ENCODE measurements at regions not wholly inside any gene's neighbourhood (a gene's known extent, or its start where the extent isn't known, plus 50 kb on each side); places are given as distances from the start of the nearest gene placed in this dataset.
"Not testable (repeated sequence)": the region's sequence is repeated elsewhere in the genome, so short reads cannot be mapped to it uniquely, and the experiment has no call there.

DNA sequence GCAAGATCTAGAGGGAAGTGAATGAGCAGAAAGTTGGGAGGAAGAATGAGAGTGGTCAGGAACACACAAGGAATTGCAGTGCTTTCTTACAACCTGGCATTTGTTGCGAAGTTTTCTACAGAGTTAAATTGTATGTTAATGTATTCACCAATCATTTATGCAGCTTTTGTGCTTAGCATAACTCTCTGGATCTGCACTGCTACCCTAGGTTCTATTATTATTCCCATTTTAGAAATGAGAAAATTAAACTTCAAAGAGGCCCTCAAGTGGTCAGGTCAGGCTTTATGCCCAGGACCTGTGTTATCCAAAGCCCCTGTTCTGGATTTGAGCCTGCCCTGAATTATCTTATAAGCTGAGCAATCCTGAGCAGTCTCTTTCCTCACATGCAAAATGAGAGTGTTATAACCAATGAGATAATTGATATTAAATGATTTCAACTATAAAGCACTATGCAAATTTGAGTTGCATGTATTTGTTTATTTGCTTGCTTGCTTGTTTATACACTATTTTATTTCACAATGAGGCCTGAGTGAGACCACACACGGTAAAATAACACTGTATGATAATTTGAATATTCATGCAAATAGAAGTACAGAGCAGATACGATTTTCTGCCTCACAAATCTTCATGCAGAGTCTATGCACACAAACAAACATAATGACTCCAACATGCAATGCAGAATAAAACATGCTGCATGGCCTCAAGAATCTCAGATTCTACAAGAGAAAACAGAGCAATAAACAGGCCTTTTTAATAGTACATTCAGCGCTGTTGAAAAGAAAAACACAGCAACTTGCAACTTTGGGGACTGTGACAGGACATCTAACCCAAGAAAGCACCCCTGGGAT is 323.0 kb downstream of the PLPP3 start:
- DNase-seq (ENCODE audit: low spot score): no peak
- intact Hi-C loops (cut with DNase I): loop anchor here (5.0 to 10.0 kb wide), 2 partner anchors 146 to 318 kb away; partner anchors contain the start of gene PLPP3

DNA sequence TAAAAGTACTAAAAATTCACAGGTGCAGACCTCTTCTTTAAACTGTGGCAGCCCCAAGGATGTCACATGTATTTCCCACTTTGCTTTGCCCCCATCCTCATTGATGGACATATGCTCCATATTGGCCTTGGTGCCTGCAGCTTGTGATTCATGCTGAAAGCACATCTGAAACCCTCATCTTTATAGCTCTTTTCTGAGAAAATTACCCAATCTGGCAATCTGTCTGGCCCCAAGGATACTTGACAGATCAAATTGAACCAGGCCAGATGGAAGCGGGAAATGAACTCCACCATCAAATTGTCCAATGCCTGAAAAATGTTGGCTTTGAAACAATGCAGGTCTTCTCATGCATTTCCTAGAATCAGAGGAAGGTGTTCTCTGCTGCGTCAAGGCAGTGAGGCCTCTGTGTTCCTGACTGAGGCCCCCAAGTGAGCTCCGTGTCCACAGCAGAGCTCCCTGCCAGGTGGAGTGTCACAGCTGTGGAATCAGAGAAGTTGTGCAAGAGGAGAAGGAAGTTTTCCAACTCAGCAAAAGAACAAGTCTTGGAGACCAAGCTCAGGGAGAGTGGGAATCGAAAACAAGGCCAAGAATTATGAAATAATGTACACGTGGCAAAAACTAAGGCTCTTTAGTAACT is 323.7 kb downstream of the PLPP3 start:
- no peak for DNase-seq (ENCODE audit: low spot score)
- intact Hi-C loops (cut with DNase I): loop anchor here (5.0 to 10.0 kb wide), 2 partner anchors 147 to 319 kb away; partner anchors contain the start of gene PLPP3

DNA sequence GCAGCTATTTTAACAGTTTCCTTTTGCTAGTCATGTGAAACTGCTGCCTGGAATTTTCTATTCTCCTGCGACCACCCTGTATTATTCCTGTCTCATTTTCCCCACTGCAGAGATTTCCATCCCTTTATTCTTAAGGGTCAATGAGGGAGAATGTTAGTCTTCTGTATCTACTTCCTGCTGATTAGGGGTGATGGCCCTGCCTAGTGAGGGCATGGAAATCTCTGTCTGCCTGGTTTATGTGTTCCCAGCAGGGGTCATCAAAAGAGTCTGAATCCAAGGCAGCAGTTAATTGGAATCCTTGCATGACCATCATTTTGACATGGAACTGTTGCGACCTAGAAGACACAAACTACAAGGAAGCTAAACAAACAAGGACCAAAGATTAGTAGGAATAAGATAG is 325.2 kb downstream of the PLPP3 start:
- intact Hi-C loops (cut with DNase I): loop anchor here (10.0 kb wide), 1 partner anchor 321 kb away; the partner anchor contains the start of gene PLPP3
- no peak for DNase-seq (ENCODE audit: low spot score)

DNA sequence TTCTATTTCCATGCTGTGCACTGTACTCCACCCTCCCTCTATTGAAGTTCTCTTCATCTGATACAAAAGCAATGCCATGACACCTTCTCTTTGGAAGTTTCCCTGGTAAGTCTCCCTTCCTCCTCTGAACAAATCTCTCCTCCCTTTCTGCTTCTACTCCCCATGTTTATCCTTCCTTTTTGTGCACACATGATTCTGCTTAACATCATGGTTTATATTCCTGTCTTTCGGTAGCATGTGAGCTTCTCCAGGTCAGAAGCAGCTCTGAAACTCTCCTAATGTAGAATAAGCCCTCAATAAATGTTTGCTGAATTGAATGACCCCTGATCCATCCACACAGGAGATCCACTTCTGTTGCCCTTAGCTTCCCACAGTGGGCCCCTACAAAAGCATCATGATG is 328.6 kb downstream of the PLPP3 start:
- intact Hi-C loops (cut with DNase I): loop anchor here (10.0 kb wide), 1 partner anchor 324 kb away; the partner anchor contains the start of gene PLPP3
- no peak for DNase-seq (ENCODE audit: low spot score)

DNA sequence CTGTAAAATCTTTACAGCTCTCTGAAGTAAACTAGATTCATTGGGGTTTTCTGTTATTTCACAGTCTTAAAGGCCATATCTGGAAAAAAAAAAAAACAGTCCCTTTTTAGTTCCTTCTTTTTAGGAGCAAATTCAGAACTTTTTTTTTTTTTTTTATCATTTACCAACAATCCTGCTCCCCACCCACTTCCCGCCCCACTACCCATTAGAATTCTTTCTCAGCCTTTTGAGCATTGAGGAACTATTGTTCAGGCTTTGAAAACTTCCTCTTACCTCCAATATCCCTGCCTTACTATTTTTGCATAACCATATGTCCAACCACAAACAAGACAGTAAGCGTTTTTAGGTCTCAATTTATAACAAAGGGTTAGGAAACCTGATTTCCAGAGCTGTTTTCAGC is 330.1 kb downstream of the PLPP3 start:
- intact Hi-C loops (cut with DNase I): no loop called here
- no peak for DNase-seq (ENCODE audit: low spot score)

DNA sequence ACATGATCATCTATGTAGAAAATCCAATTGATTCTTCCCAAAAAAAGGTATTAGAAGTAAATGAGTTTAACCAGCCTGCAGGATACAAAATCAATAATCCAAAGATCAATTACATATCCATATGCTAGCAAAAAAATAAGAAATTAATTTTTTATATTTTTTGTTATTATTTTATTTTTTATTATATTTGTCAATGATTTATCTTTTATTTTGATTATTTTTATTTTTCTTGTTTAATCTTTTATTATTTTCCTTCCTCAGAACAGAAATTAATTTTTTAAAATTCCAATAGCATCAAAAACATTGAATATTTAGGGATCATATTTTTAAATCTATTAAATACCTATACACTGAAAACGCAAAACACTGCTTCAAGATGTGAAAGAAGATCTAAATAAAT is 331.2 kb downstream of the PLPP3 start:
- intact Hi-C loops (cut with DNase I): no loop called here

DNA sequence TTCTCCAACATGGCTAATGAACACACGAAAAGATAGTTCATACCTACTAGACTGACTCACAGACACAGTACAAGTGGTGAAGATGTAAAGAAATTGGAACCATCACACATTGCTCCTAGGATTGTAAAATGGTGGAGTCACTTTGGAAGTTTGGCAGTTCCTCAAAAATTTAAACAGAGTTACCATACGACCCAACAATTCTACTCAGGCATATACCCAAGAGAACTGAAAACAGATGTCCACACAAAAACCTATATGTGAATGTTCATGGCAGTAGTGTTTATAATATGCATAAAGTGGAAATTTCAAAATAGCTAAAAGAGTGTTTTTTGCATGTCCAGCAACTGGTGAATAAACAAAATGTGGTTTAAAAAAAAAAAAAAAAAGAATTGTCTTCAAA is 332.6 kb downstream of the PLPP3 start:
- DNase-seq (ENCODE audit: low spot score); intact Hi-C loops (cut with DNase I): not testable (repeated sequence)

More for the DNA sequence above, 331.2 kb downstream of the PLPP3 start:
- DNase-seq (ENCODE audit: low spot score): no peak

DNA sequence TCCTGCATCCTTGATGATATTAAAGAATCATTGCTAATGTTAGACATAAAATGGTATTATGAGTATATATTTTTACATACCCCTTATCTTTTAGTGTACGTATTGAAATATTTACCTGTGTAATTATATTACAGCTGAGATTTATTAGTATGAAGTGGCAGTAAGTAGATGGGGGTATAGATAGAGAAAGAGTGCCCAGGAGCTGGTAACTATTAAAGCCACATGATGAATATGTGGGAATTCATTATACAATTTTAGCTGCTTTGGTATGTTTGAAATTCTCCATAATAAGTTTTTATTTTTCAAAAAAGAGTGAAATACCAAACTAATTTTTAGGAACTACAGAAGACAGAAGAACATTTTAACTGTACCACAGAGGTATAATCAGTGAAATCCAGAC is 339.0 kb downstream of the PLPP3 start:
- no peak for DNase-seq (ENCODE audit: low spot score)
- intact Hi-C loops (cut with DNase I): no loop called here

DNA sequence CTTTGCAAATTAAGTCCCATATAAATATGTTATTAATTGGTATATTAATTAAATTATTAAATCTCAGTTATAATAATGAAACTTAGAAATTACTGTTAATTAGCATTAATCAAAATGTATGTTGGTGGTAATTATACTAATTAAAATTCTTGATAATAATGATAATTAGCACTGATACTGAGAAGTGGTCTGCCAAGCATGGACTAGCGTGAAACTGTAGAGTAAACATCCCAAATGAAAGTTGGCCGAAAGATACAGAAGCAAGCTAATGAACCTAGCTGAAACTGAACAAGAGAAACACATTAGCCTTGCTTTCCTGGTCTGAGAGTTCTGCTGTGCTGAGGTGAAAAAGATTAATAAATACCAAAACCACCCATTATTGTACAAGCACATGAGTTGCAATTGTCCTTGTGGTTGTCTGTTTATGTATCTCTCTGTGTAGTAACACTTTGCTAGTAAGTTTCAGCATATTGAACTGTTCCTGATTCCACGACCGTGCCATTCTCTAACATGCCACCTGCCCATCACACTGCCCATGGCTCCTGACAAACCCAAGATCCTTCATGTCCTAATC is 341.8 kb downstream of the PLPP3 start:
- DNase-seq (ENCODE audit: low spot score): no peak
- intact Hi-C loops (cut with DNase I): no loop called here

DNA sequence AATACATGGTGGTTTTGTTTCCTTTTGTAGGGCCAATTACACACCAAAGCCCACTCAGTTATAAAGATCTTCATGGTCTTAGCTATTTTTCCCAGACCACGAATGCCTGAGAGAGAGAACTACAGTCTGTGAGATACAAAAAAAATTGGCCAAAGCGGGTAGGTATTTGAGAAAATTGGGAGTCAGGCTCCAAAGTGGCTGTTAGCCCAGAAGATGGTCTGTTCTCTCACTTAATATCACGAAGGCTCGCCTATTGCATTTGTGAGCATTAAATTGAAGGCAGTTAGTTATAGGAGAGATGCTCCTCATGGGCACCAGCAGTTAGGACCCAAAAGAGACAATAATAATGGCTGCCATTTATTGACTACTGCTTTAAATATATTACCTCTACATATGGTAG is 342.7 kb downstream of the PLPP3 start:
- intact Hi-C loops (cut with DNase I): no loop called here

DNA sequence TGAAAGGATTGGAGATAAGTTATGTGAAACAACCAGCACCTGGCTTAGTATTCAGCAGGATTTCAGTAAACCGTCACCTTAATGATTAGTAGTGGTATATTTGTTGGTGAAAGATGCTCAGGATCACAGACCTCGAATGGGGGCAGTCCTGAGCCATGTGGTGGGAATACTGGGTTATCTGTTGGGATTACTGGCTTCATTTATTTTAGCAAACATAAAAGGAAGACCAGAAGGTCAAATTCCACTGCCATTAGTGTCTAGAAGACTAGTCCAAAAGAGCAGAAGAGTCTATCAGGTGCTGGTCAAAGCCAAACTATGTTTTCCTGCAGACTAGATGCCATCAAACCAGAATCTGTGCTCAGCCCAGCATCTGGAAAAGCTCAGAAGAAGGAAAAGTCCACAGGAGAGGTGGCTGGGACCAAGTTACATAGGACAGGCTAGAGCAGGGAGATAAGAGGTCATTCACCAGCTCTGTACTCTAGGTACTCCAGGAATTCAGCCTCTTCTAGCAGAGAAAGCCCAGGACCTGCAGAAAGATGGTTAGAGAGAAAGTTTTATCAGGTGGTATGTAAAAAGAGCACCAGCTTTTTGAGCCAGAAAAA is 343.4 kb downstream of the PLPP3 start:
- intact Hi-C loops (cut with DNase I): no loop called here

More for the DNA sequence above, 342.7 kb downstream of the PLPP3 start:
- DNase-seq (ENCODE audit: low spot score): no peak

DNA sequence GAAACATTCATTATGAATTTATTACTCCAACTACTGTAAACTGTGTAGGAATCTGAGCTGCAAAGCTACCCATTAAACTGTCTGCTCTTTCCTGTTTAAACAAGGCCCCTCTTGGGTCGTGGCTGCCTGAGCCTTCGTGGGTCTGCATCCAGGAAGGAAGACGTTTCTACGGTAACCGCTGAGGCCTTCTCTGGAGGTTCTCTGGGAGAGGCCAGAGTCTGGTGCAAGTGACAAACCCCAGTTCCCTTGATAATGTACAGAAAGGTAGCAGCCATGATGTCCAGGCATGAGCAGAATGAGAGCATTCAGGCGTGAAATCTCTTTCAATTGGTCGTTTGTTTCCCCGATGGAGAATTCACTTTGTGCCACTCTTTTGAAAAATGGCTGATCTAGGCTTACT is 350.2 kb downstream of the PLPP3 start:
- no peak for DNase-seq (ENCODE audit: low spot score)
- intact Hi-C loops (cut with DNase I): no loop called here

More for the DNA sequence above, 343.4 kb downstream of the PLPP3 start:
- DNase-seq (ENCODE audit: low spot score): no peak

DNA sequence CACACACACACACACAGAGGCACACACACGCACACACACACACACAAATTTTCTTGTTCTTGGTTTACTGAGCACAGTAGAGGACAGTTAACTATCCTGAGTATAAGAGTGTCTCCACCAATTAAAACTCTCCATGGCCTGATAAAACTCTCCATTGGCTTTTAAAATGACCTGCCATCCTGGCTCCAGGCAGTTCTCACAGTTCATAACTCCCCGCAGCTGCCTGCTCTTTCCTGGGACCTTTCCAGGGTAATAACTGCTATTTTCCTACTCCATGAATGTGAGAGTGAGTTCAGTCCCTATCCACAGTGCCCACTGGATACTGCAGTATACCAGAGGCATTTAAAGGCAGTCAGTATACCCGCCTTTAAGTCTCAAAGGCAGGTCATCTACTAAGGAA is 351.5 kb downstream of the PLPP3 start:
- intact Hi-C loops (cut with DNase I): no loop called here
- DNase-seq (ENCODE audit: low spot score): no peak

DNA sequence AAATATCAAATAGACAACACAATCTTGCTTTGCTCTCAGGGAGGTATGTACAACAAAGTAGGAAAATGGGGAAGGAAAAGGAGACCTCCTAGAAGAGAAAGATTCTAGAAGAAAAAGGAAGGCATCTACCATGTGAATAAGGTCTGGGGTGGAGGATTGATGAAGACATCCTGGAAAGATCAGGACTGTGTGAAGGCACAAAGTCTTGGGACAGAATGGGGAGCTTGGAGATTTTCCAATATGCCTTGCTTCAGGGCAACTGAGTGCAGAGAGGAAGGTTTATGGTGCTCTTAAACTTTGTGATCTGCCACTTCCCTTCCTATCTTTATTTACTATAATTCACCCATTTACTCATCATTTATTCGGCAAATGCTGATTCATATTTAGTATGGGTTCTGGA is 352.0 kb downstream of the PLPP3 start:
- intact Hi-C loops (cut with DNase I): no loop called here

DNA sequence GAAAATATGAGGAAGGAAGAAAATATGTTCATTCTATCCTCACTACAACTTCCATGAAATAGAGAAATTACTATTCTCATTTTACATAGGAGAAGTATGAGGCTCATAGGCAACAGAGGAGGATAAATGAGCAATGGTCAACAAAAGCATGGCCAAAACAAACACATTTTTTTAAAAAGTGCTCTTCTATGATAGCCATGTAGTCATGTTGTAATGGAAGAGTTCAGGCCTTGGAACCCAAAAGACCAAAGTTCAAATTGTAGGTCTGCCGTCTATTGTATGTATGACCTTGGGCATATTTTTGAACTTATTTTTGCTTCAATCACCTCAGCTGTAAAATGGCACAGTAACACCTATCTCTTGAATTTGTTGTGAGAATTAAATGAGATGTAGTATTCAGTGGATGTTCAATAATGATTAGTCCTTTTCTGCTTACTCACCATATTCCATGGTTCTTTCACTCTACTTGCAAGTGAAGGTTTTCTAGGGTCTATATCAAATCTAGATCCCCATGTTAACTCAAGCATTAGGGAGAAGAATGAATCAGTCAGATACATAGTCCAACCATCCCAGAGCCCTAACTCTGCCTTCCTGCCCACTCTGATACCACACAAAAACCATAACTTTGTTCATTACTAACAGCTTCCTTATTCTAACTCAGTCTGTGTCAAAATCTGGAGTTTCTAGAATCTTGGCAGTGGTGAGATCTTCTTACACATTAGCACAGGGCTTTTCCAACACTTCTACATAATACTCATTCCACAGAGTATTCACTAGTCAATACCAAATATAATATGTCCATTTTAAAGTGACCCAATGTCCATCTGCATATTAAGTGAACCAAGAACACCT is 353.2 kb downstream of the PLPP3 start:
- intact Hi-C loops (cut with DNase I): no loop called here

More for the DNA sequence above, 352.0 kb downstream of the PLPP3 start:
- no peak for DNase-seq (ENCODE audit: low spot score)

DNA sequence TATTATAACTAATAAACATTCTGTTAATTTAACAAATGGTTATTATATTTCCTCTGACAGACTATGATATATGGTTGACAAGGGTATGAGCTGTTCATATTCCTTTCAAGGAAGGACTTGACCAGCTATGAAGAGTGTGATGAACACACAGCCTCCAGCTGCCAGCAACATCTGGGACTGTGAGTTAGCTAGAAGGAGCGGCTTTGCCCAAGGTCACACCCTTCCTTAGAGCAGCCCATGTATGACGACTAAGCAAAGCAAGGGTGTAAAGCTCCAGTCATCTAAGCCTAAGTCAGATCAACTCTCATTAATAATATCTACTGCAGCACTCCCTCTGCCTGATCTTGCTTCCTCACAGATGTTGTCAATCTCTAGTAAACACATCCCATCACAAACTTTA is 355.4 kb downstream of the PLPP3 start:
- DNase-seq (ENCODE audit: low spot score): no peak
- intact Hi-C loops (cut with DNase I): no loop called here

More for the DNA sequence above, 353.2 kb downstream of the PLPP3 start:
- DNase-seq (ENCODE audit: low spot score): no peak

DNA sequence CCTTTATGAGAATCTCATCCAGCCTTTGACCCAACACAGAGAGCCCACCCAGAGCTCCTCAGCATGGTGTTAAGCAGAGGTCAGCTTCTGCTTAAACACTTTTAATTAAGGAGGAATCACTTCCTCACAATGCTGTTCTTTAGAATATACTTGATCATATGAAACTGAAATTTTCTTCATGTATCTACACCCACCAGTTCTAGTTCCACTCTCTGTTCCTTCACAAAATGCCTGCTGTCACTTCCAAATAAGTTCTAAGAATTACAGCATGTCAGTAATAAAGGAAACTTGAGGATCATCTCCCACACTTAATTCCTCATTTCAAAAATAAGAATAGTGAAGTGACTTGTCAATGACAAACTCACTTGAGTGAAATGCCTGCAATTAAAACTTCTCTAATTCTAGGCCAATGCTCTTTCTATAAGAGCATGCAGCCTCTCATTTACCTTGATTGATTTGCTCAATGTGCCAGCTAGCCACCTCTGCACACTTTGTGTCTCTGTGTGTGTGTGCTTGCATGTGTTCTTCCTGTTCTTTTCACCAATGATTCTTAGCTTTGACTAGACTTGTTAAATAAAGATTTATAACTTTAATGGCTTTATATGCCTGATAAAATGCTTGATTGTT is 356.3 kb downstream of the PLPP3 start:
- intact Hi-C loops (cut with DNase I): no loop called here
- DNase-seq (ENCODE audit: low spot score): no peak

DNA sequence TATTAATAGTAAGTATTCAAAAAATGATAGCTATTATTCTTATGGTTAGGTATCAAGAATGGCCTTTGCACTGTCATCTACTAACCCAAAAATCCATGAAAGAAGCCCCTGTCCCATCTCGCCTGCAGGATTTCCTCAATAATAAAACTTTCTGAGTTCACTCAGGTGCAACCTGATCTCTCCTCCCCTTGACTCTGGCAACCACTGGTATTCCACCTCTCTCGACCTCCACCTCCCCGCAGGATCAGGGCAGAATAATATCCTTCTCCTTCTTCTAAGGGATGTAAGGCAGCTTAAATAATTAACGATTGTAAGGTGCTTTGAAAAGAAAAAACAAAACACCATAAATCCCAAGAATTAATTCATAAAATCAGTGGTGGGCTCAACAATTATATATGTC is 359.3 kb downstream of the PLPP3 start:
- intact Hi-C loops (cut with DNase I): no loop called here
- DNase-seq (ENCODE audit: low spot score): no peak

DNA sequence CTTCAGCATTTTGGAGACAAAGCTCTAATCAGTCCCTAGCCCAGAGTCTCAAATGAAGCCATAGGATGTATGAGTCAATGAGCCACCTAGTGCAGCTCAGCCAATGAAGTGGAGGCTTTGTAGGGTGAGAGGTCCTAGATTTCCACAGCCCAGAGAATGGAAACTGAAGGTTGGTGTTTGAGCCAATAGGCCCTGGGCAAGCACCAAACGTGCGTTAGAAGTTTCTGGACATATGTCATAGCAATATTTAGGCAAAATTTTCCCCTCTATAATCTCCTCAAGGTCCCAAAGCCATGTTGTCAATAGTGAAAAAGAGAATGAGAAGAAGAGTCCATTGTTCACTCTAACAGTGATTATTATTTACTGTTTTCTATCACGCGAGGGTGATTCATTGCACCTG is 361.3 kb downstream of the PLPP3 start:
- DNase-seq (ENCODE audit: low spot score): no peak
- intact Hi-C loops (cut with DNase I): no loop called here

Data from cardiac septum (tissue), 1 donor.